DND-41 (cell line): ENCODE measurements at regions not wholly inside any gene's neighbourhood (a gene's known extent, or its start where the extent isn't known, plus 50 kb on each side); places are given as distances from the start of the nearest gene placed in this dataset.

ENCODE experiments used
- CTCF ChIP-seq: IDR thresholded peaks from 2 replicates; pipeline ENCODE4 v1.5.1; 2012; ENCODE audit warnings: borderline replicate concordance, low read length, moderate library complexity, mild to moderate bottlenecking; ENCODE audit not compliant: poor library complexity, severe bottlenecking; ENCODE audit errors: extremely low read depth
- EZH2 ChIP-seq: IDR thresholded peaks from 3 replicates; pipeline ENCODE4 v1.6.1; 2012; ENCODE audit warnings: borderline replicate concordance, low read depth, mild to moderate bottlenecking, moderate library complexity, low read length, inconsistent platforms; ENCODE audit not compliant: severe bottlenecking

GRCh38 chr19:28330831-28331230 lies 882.1 kb downstream of the UQCRFS1 start:
- TF ChIP-seq CTCF = no peak
- no peak for TF ChIP-seq EZH2
